Right lobe of liver (tissue), 4 donors: ENCODE measurements at regions not wholly inside any gene's neighbourhood (a gene's known extent, or its start where the extent isn't known, plus 50 kb on each side); places are given as distances from the start of the nearest gene placed in this dataset.

Experiments used
- CTCF ChIP-seq, 4 donors: fragments of 200-600 bp in 3 of 4; fragments of 450-650 bp in 1 of 4; IDR thresholded peaks; one replicate each; pipeline versions ENCODE4 v1.5.1 to v1.8.0; 2016 to 2022; ENCODE audit warnings: antibody characterized with exemption in 4 of 4, mild to moderate bottlenecking in 2 of 4
- POLR2A ChIP-seq: fragments of 450-650 bp; IDR thresholded peaks from one replicate; pipeline ENCODE4 v1.6.1; 2017; ENCODE audit warnings: antibody characterized with exemption, mild to moderate bottlenecking
- donor health status: DM: no; HTN: no; CAD: no.
- donor health status: DM: no; HTN: no; CAD: no.
- donor health status: DM: no; HTN: yes; CAD: no.

- TF ChIP-seq POLR2A: no peak
- TF ChIP-seq CTCF (IDR thresholded peaks at IDR 0.05): no peak
Measured at GRCh38 chr1:37128091-37128490, 93.8 kb upstream of the GRIK3 start.
